Lung (tissue), 11 donors: ENCODE measurements at regions not wholly inside any gene's neighbourhood (a gene's known extent, or its start where the extent isn't known, plus 50 kb on each side); places are given as distances from the start of the nearest gene placed in this dataset.
"Not testable (repeated sequence)": the region's sequence is repeated elsewhere in the genome, so short reads cannot be mapped to it uniquely, and the experiment has no call there.

Source experiments
- ATAC-seq: fragments of 200-7000 bp; cut with Tn5 transposase; one replicate; pipeline ENCODE4 v1.9.1; 2020; ENCODE audit warnings: moderate number of reproducible peaks; ENCODE audit not compliant: insufficient read depth, low FRiP score
- DNase-seq, 3 donors: peaks; one replicate each; pipeline ENCODE4 v3.0.0-alpha.2; 2013 to 2017
- H3K27ac ChIP-seq, 2 donors: one replicate each; pipeline ENCODE4 v1.5.1; 2013; ENCODE audit warnings: mild to moderate bottlenecking in 2 of 2, moderate library complexity in 2 of 2, control low read depth in 1 of 2, inconsistent platforms in 1 of 2, low read depth in 1 of 2, low read length in 1 of 2
- H3K27me3 ChIP-seq, 3 donors: one replicate each; pipeline ENCODE4 v1.5.1; 2013; ENCODE audit warnings: low read length in 2 of 3; ENCODE audit not compliant: control insufficient read depth in 3 of 3, insufficient read depth in 3 of 3
- H3K36me3 ChIP-seq, 4 donors: one replicate each; pipeline ENCODE4 v1.5.1; 2013; ENCODE audit warnings: low read length in 4 of 4, mild to moderate bottlenecking in 1 of 4, moderate library complexity in 1 of 4; ENCODE audit not compliant: control insufficient read depth in 4 of 4, insufficient read depth in 4 of 4
- H3K4me1 ChIP-seq, 5 donors: one replicate each; pipeline ENCODE4 v1.5.1; 2013; ENCODE audit warnings: low read length in 5 of 5, mild to moderate bottlenecking in 2 of 5, moderate library complexity in 1 of 5; ENCODE audit not compliant: control insufficient read depth in 5 of 5, insufficient read depth in 5 of 5
- H3K4me3 ChIP-seq: one replicate; pipeline ENCODE4 v1.5.1; 2013; ENCODE audit warnings: mild to moderate bottlenecking, control low read depth, moderate library complexity
- H3K9ac ChIP-seq, 2 donors: one replicate each; pipeline ENCODE4 v1.5.1; 2013; ENCODE audit warnings: low read length in 2 of 2, control low read depth in 1 of 2; ENCODE audit not compliant: insufficient read depth in 1 of 2
- H3K9me3 ChIP-seq, 4 donors: one replicate each; pipeline ENCODE4 v1.5.1; 2013; ENCODE audit warnings: low read length in 3 of 4, mild to moderate bottlenecking in 1 of 4, moderate library complexity in 1 of 4; ENCODE audit not compliant: control insufficient read depth in 4 of 4, insufficient read depth in 3 of 4
- WGBS, 2 donors: extraction: QIAGEN DNeasy Blood & Tissue Kit; methylation state at CpG; one replicate each; pipeline ENCODE4 v1.1.7; 2013; 5-methylcytosine and 5-hydroxymethylcytosine counted together
- TF ChIP-seq, protein P1 (sequence below): IDR thresholded peaks from 2 replicates; pipeline ENCODE4 v1.5.1; 2012; ENCODE audit warnings: mild to moderate bottlenecking; ENCODE audit errors: control extremely low read depth, extremely low read depth
- donor health status: control.
- donor health status: control.
- donor health status: Bipolar disorder and iron deficiency.
- donor health status: healthy.
- donor health status: DM: yes; HTN: yes; CAD: no.

DNA sequence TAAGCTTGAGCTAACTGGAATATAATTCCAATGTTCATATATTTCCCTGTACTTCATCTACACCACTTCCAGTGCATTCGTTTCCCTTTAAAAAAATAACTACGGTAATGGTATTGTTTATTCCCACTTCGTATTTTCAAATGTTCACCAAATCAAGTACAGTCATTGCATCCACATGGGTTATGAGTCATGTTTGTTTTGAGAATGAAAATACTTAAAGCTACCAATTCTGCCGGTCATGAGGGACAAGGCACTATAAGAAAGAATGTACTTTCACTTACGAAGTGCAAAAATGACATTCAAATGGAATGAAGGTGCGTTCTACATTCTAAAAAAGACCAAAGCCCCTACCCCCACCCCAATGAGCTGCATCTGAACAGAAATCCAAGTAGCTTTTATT, 174.4 kb upstream of the FGF13 start:
- Histone ChIP-seq H3K4me3 (no peak overlapping the region), H3K36me3 (no peaks in the 10 kb centered on the region), H3K9ac (no peak overlapping the region), H3K4me1 (no peaks in the 10 kb centered on the region), H3K9me3 (no peaks in the 10 kb centered on the region), H3K27ac (no peak overlapping the region), H3K27me3 (no peaks in the 10 kb centered on the region)
- 76 to 87% methylated on average over 6 of the region's 6 CpGs for WGBS, 2 donors
- DNase-seq (no peak), ATAC-seq (no peak)
- TF ChIP-seq, protein P1, sequence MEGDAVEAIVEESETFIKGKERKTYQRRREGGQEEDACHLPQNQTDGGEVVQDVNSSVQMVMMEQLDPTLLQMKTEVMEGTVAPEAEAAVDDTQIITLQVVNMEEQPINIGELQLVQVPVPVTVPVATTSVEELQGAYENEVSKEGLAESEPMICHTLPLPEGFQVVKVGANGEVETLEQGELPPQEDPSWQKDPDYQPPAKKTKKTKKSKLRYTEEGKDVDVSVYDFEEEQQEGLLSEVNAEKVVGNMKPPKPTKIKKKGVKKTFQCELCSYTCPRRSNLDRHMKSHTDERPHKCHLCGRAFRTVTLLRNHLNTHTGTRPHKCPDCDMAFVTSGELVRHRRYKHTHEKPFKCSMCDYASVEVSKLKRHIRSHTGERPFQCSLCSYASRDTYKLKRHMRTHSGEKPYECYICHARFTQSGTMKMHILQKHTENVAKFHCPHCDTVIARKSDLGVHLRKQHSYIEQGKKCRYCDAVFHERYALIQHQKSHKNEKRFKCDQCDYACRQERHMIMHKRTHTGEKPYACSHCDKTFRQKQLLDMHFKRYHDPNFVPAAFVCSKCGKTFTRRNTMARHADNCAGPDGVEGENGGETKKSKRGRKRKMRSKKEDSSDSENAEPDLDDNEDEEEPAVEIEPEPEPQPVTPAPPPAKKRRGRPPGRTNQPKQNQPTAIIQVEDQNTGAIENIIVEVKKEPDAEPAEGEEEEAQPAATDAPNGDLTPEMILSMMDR = no peak

DNA sequence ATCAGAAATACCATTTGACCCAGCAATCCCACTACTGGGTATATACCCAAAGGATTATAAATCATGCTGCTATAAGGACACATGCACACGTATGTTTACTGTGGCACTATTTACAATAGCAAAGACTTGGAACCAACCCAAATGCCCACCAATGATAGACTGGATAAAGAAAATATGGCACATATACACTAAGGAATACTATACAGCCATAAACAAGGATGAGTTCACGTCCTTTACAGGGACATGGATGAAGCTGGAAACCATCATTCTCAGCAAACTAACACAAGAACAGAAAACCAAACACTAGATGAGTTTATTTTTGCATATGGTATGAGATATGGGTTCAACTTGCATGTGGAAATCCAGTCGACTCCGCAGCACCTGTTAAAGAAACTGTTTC, 168.8 kb upstream of the FGF13 start:
- not testable (repeated sequence) for H3K9me3 ChIP-seq, H3K9ac ChIP-seq, DNase-seq, H3K36me3 ChIP-seq, H3K27me3 ChIP-seq, H3K4me3 ChIP-seq, ATAC-seq, H3K27ac ChIP-seq, H3K4me1 ChIP-seq
- 85 to 95% methylated on average over 4 of the region's 4 CpGs for WGBS, 2 donors

DNA sequence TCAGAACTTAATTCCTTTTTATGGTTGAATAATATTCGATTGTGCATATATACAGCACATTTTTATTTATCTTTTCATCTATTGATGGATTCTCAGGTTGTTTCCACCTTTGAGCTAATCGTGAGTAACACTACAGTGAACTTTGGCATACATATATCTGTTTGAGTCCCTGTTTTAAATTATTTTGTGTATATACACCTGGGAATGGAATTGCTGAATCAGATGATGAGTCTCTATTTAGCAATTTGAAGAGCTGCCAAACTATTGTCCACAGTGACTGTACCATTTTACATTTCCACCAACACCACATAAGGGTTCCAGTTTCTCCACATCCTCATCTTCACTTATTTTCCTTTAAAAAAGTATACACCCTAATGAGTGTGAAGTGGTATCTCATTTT, 166.2 kb upstream of the FGF13 start:
- no peak overlapping the region for H3K27ac ChIP-seq
- H3K9me3 ChIP-seq = no peaks in the 10 kb centered on the region
- no peaks in the 10 kb centered on the region for H3K4me1 ChIP-seq
- WGBS, 2 donors = 70 to 88% methylated on average over 2 of the region's 2 CpGs
- ATAC-seq = no peak
- TF ChIP-seq, protein P1 = no peak
- H3K36me3 ChIP-seq = no peaks in the 10 kb centered on the region
- H3K4me3 ChIP-seq = no peak overlapping the region
- H3K9ac ChIP-seq = no peak overlapping the region
- H3K27me3 ChIP-seq = no peaks in the 10 kb centered on the region
- no peak for DNase-seq

DNA sequence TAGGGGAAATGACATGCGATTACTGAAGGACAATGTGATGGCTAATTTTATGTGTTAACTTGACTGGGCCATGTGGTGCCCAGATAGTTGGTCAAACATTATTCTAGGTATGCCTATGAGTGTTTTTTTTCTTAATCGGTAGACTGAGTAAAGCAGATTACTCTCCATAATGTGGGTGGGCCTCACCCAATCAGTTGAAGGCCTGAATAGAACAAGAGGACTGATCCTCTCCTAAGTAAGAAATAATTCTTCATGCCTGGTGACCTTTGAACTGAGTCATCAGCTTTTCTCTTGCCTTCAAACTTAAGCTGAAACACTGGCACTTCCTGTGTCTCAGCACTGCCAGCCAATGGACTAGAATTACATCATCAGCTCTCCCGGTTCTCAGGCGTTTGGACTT, 164.0 kb upstream of the FGF13 start:
- Histone ChIP-seq H3K4me1 (no peaks in the 10 kb centered on the region), H3K9ac (no peak overlapping the region), H3K9me3 (no peaks in the 10 kb centered on the region), H3K27ac (no peak overlapping the region), H3K36me3 (no peaks in the 10 kb centered on the region), H3K4me3 (no peak overlapping the region), H3K27me3 (no peaks in the 10 kb centered on the region)
- DNase-seq = no peak
- TF ChIP-seq, protein P1 = no peak
- 88 to 91% methylated on average over 4 of the region's 4 CpGs for WGBS, 2 donors
- ATAC-seq = no peak
